Neural cell (in vitro differentiated cells): ENCODE measurements at regions not wholly inside any gene's neighbourhood (a gene's known extent, or its start where the extent isn't known, plus 50 kb on each side); places are given as distances from the start of the nearest gene placed in this dataset.

Source experiments
- EP300 ChIP-seq: fragments of 450-650 bp; conservative IDR thresholded peaks from 2 replicates; pipeline ENCODE4 v1.6.1; 2014; ENCODE audit warnings: antibody characterized with exemption, mild to moderate bottlenecking, moderate library complexity; ENCODE audit not compliant: poor library complexity, severe bottlenecking
- EZH2 ChIP-seq: fragments of 200-600, 300-800 bp; shearing (Covaris generic), sonication (generic); IDR thresholded peaks from 2 replicates; pipeline ENCODE4 v1.6.1; 2014; ENCODE audit warnings: antibody characterized with exemption, low read length, borderline replicate concordance, mild to moderate bottlenecking; ENCODE audit not compliant: insufficient read depth, poor library complexity, severe bottlenecking
- POLR2AphosphoS5 ChIP-seq: IDR thresholded peaks from 2 replicates; pipeline ENCODE4 v1.6.1; 2012
- RAD21 ChIP-seq: fragments of 450-650 bp; conservative IDR thresholded peaks from 2 replicates; pipeline ENCODE4 v1.6.1; 2014; ENCODE audit warnings: antibody characterized with exemption, mild to moderate bottlenecking, moderate library complexity
- TF ChIP-seq, protein P1 (sequence below): fragments of 450-650 bp; IDR thresholded peaks from 2 replicates; pipeline ENCODE4 v1.5.1; 2014; ENCODE audit warnings: antibody characterized with exemption, mild to moderate bottlenecking, moderate library complexity; ENCODE audit not compliant: poor library complexity, severe bottlenecking
- TF ChIP-seq, protein P2 (sequence below): IDR thresholded peaks from 2 replicates; pipeline ENCODE4 v1.6.1; 2012; ENCODE audit warnings: borderline replicate concordance

DNA sequence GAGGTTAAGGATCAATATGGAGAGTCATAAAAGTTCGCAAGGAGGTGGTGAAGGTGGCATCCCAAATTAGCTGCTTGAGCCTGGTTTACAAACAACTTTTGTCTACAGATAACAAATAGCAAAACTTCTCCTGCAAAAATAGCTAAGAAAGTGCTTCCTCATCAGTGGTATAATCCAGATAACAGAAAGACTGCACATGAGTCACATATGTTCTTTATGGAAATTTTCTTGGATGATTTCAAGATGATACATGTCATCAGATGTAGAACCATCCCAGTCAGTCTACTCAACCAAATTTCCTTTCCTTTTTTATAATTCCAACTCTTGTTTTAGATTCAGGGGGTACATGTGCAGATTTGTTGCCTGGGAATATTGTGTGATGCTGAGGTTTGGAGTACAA, 133.0 kb downstream of the BTG1 start:
- TF ChIP-seq EP300 (no peak), RAD21 (no peak), EZH2 (no peak), POLR2AphosphoS5 (no peak)
- TF ChIP-seq, protein P1, sequence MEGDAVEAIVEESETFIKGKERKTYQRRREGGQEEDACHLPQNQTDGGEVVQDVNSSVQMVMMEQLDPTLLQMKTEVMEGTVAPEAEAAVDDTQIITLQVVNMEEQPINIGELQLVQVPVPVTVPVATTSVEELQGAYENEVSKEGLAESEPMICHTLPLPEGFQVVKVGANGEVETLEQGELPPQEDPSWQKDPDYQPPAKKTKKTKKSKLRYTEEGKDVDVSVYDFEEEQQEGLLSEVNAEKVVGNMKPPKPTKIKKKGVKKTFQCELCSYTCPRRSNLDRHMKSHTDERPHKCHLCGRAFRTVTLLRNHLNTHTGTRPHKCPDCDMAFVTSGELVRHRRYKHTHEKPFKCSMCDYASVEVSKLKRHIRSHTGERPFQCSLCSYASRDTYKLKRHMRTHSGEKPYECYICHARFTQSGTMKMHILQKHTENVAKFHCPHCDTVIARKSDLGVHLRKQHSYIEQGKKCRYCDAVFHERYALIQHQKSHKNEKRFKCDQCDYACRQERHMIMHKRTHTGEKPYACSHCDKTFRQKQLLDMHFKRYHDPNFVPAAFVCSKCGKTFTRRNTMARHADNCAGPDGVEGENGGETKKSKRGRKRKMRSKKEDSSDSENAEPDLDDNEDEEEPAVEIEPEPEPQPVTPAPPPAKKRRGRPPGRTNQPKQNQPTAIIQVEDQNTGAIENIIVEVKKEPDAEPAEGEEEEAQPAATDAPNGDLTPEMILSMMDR = no peak
- TF ChIP-seq, protein P2, sequence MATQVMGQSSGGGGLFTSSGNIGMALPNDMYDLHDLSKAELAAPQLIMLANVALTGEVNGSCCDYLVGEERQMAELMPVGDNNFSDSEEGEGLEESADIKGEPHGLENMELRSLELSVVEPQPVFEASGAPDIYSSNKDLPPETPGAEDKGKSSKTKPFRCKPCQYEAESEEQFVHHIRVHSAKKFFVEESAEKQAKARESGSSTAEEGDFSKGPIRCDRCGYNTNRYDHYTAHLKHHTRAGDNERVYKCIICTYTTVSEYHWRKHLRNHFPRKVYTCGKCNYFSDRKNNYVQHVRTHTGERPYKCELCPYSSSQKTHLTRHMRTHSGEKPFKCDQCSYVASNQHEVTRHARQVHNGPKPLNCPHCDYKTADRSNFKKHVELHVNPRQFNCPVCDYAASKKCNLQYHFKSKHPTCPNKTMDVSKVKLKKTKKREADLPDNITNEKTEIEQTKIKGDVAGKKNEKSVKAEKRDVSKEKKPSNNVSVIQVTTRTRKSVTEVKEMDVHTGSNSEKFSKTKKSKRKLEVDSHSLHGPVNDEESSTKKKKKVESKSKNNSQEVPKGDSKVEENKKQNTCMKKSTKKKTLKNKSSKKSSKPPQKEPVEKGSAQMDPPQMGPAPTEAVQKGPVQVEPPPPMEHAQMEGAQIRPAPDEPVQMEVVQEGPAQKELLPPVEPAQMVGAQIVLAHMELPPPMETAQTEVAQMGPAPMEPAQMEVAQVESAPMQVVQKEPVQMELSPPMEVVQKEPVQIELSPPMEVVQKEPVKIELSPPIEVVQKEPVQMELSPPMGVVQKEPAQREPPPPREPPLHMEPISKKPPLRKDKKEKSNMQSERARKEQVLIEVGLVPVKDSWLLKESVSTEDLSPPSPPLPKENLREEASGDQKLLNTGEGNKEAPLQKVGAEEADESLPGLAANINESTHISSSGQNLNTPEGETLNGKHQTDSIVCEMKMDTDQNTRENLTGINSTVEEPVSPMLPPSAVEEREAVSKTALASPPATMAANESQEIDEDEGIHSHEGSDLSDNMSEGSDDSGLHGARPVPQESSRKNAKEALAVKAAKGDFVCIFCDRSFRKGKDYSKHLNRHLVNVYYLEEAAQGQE = no peak
